C4-2B (cell line): ENCODE measurements at regions not wholly inside any gene's neighbourhood (a gene's known extent, or its start where the extent isn't known, plus 50 kb on each side); places are given as distances from the start of the nearest gene placed in this dataset.

ENCODE experiments used
- CTCF ChIP-seq: fragments of 450-650 bp; conservative IDR thresholded peaks from 2 replicates; pipeline ENCODE4 v1.5.1; 2017; ENCODE audit warnings: mild to moderate bottlenecking
- ZFX ChIP-seq: fragments of 450-650 bp; IDR thresholded peaks from 2 replicates; pipeline ENCODE4 v1.6.1; 2017

- TF ChIP-seq CTCF (no peak), ZFX (no peak)
Measured at GRCh38 chr18:14914771-14915170, 166.8 kb downstream of the ANKRD30B start.
